ENCODE measurements at regions not wholly inside any gene's neighbourhood (a gene's known extent, or its start where the extent isn't known, plus 50 kb on each side); places are given as distances from the start of the nearest gene placed in this dataset.

GRCh38 chr12:75622492-75622891 is 111.1 kb upstream of the KRR1 start:
- TF ChIP-seq POLR2AphosphoS5 (IDR thresholded peaks at IDR 0.05; ENCODE audit: low read depth, low read length) (no peak), TAF1 (IDR thresholded peaks at IDR 0.05; ENCODE audit: borderline replicate concordance, low read depth, low read length) (no peak)

Data from GM12892 (cell line).